ENCODE measurements at regions not wholly inside any gene's neighbourhood (a gene's known extent, or its start where the extent isn't known, plus 50 kb on each side); places are given as distances from the start of the nearest gene placed in this dataset.

DNA sequence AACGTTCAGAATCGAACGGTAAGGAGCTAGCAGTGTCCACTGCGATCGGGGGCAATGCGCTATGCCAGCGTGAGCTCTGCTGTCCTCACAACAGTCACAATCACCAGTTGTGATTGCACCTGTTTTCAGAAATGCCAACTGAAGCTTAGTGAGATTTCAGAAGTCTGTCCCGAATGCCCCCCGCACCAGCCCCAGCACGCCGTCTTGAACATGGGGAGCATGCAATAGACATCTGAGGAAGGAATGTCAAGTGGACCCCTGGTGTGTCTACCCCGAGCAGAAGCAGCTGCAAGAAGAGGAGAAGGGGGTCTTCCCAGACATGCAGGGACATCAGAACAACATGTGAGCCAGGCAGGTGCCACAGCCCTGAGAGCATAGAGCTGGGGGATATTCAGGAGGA is 125.7 kb upstream of the CHST15 start:
- Histone ChIP-seq H3K4me3 (no peak overlapping the region), H3K4me1 (ENCODE audit: low read depth) (no peaks in the 10 kb centered on the region), H3K36me3 (ENCODE audit: low read depth) (no peaks in the 10 kb centered on the region), H3K9me3 (no peaks in the 10 kb centered on the region)
- no peak for ATAC-seq
- intact Hi-C loops (cut with DNase I, micrococcal nuclease): no loop called here
- DNase-seq: no peak
- TF ChIP-seq, protein P1, sequence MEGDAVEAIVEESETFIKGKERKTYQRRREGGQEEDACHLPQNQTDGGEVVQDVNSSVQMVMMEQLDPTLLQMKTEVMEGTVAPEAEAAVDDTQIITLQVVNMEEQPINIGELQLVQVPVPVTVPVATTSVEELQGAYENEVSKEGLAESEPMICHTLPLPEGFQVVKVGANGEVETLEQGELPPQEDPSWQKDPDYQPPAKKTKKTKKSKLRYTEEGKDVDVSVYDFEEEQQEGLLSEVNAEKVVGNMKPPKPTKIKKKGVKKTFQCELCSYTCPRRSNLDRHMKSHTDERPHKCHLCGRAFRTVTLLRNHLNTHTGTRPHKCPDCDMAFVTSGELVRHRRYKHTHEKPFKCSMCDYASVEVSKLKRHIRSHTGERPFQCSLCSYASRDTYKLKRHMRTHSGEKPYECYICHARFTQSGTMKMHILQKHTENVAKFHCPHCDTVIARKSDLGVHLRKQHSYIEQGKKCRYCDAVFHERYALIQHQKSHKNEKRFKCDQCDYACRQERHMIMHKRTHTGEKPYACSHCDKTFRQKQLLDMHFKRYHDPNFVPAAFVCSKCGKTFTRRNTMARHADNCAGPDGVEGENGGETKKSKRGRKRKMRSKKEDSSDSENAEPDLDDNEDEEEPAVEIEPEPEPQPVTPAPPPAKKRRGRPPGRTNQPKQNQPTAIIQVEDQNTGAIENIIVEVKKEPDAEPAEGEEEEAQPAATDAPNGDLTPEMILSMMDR (IDR thresholded peaks at IDR 0.05): no peak

DNA sequence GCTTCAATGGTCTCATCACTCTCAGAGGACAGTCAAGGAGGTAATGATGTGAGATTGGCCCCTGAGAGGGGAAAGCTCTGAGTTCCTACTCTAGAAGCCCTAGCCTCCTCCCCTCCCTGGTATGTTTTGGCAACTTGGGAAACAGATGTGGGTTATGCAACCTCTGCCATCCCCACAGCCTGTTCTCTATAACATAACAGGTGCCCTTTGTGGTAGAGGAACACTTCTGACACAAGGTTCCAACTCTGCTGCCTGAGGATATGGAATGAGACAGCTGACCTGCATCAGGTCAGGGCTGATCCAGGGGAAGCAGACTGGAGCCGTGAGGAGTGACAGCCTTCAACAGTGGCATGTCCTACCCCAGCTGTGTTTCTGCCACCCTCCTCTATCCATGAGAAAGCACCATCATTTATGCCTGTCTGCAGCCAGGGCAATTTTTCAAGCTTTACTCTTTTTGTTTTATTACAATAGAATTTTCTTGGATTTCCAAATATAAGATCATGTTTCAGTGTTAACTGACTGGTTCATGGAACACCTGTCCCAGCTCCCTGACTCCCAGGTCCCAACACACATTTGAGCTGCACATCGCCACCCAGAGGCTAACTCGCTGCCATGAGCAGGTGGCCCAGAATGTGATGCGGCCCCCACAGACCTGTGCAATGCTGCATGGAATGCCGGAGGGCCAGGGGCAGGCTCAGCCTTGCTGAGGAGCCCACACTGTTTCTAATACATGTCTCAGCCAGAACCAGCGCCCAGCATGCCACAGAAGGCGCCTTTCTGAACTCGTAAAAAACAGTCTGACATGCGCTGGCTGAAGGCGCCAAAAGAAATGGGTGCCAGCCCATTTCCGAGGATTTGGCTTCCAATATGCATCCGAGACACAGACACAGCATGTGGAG is 124.8 kb upstream of the CHST15 start:
- no peaks in the 10 kb centered on the region for H3K4me1 ChIP-seq (ENCODE audit: low read depth)
- DNase-seq (no peak), ATAC-seq (no peak)
- no peak overlapping the region for H3K4me3 ChIP-seq
- intact Hi-C loops (cut with DNase I, micrococcal nuclease): no loop called here
- no peaks in the 10 kb centered on the region for H3K36me3 ChIP-seq (ENCODE audit: low read depth)
- TF ChIP-seq, protein P1 (IDR thresholded peaks at IDR 0.05): no peak
- H3K9me3 ChIP-seq: no peaks in the 10 kb centered on the region

DNA sequence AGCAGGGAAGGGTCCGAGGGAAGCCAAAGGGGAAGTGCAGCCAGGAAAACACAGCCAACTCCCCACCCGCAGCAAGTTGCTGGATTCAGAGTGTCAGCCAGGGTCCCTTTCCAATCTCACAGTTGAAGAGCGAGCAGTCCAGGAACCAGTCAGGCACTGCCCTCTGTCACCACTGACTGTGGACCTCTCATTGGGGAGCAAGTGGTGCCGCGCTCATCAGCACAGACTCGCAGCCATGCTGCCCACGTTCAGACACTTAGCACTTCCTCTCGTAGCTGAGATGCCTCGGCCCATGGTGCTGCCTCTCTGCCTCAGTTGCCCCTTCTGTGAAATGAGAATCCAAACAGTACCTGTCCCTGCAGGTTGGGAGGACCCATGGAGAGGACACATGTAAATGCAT is 123.6 kb upstream of the CHST15 start:
- TF ChIP-seq, protein P1 (IDR thresholded peaks at IDR 0.05): no peak
- no peaks in the 10 kb centered on the region for H3K9me3 ChIP-seq
- H3K4me1 ChIP-seq (ENCODE audit: low read depth): no peaks in the 10 kb centered on the region
- no peak for DNase-seq
- no peaks in the 10 kb centered on the region for H3K36me3 ChIP-seq (ENCODE audit: low read depth)
- no peak for ATAC-seq
- intact Hi-C loops (cut with DNase I, micrococcal nuclease): no loop called here
- no peak overlapping the region for H3K4me3 ChIP-seq

DNA sequence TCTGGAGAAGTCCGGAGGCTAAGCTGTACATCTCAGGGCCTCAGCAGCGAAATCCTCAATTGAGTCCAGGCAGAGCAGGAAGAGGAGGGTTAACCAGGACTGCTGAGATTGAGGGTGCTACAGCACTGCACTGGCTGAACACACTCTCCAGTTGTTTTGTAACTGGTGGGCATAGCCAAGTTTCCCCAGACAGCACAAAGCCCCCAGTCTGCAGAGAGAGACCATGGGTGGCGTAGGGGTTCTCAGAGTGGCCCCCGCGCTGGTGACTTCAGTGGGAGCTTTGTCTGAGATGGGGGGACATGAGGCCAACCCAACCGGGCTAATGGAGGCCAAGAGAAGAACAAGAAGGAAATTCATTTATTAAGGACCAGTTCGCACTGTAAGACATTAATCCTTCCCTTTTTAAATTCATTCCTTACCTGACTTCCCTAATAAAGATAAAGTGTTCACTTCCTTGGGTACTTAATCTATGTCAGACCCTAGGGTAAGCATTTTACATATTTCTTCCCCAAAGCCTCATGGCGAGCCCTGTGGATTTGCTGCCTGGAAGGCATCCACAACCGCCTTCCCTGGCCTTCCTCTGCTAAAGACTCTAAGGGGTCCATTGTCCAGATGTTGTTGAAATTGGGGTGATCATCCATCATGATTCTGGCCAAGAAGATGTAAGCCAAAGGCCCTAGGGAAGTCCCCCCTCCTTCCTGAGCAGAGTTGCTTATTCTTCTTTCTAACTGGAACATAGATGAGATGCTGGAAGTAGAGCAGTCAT is 121.4 kb upstream of the CHST15 start:
- ATAC-seq (no peak), DNase-seq (no peak)
- Histone ChIP-seq H3K4me1 (ENCODE audit: low read depth) (no peaks in the 10 kb centered on the region), H3K9me3 (no peaks in the 10 kb centered on the region), H3K4me3 (no peak overlapping the region), H3K36me3 (ENCODE audit: low read depth) (no peaks in the 10 kb centered on the region)
- TF ChIP-seq, protein P1 (IDR thresholded peaks at IDR 0.05): no peak
- intact Hi-C loops (cut with DNase I, micrococcal nuclease): no loop called here

DNA sequence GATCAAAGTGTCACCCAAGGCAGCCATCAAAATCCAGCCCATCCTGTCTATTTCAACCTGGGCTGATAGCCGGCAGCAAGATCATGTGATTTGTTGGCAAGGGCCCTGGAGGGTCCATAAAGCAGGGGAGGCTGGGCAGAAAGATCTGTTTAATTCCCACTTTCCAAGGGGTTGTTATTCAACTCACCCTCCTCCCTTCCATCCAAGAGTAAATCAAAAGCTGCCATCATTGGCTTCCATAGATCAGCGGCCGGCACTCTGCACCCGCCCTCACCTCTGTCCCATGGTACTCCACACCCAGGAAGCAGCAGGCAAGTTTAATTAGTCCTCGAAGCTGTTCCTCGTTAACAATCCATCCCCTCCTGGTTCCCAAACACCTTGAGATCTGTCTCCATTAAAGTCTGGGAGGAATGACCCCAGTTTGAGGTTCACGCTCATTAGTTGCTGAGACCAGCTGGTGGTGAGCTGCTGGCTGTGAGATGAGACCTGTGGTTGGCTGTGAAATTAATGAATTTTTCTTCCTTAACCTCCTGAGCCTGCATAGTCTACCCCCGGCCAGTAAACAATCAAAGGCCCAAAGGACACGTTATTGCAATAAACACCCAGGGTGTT is 120.6 kb upstream of the CHST15 start:
- TF ChIP-seq, protein P1 (IDR thresholded peaks at IDR 0.05): no peak
- H3K36me3 ChIP-seq (ENCODE audit: low read depth): no peaks in the 10 kb centered on the region
- no peak for DNase-seq
- no peak overlapping the region for H3K4me3 ChIP-seq
- ATAC-seq: no peak
- no peaks in the 10 kb centered on the region for H3K4me1 ChIP-seq (ENCODE audit: low read depth)
- intact Hi-C loops (cut with DNase I, micrococcal nuclease): no loop called here
- H3K9me3 ChIP-seq: no peaks in the 10 kb centered on the region
